Ishikawa (cell line): ENCODE measurements at regions not wholly inside any gene's neighbourhood (a gene's known extent, or its start where the extent isn't known, plus 50 kb on each side); places are given as distances from the start of the nearest gene placed in this dataset.

Experiments used
- CEBPB ChIP-seq: IDR thresholded peaks from 2 replicates; pipeline ENCODE4 v1.6.1; 2012
- CREB1 ChIP-seq: IDR thresholded peaks from 2 replicates; pipeline ENCODE4 v1.6.1; 2012; ENCODE audit warnings: low read depth
- EGR1 ChIP-seq: IDR thresholded peaks from 2 replicates; pipeline ENCODE4 v1.6.1; 2012
- EP300 ChIP-seq: IDR thresholded peaks from 2 replicates; pipeline ENCODE4 v1.6.1; 2012; ENCODE audit warnings: borderline replicate concordance
- FOXM1 ChIP-seq: IDR thresholded peaks from 2 replicates; pipeline ENCODE4 v1.6.1; 2012; ENCODE audit warnings: low read depth, borderline replicate concordance
- NFIC ChIP-seq: IDR thresholded peaks from 2 replicates; pipeline ENCODE4 v1.6.1; 2012
- RAD21 ChIP-seq: IDR thresholded peaks from 2 replicates; pipeline ENCODE4 v1.6.1; 2012; ENCODE audit warnings: low read depth
- TAF1 ChIP-seq: IDR thresholded peaks from 2 replicates; pipeline ENCODE4 v1.6.1; 2012; ENCODE audit warnings: low read depth, mild to moderate bottlenecking
- TCF12 ChIP-seq: IDR thresholded peaks from 2 replicates; pipeline ENCODE4 v1.6.1; 2012; ENCODE audit warnings: low read depth
- TEAD4 ChIP-seq: IDR thresholded peaks from 2 replicates; pipeline ENCODE4 v1.6.1; 2012
- YY1 ChIP-seq: IDR thresholded peaks from 2 replicates; pipeline ENCODE4 v1.6.1; 2012; ENCODE audit warnings: low read depth
- ZBTB7A ChIP-seq: IDR thresholded peaks from 2 replicates; pipeline ENCODE4 v1.6.1; 2012; ENCODE audit warnings: low read depth
- TF ChIP-seq, protein P1 (sequence below): IDR thresholded peaks from 2 replicates; pipeline ENCODE4 v1.6.1; 2012
- TF ChIP-seq, protein P2 (sequence below): IDR thresholded peaks from 2 replicates; pipeline ENCODE4 v1.6.1; 2012
- TF ChIP-seq, protein P3 (sequence below): IDR thresholded peaks from 2 replicates; pipeline ENCODE4 v1.6.1; 2012; ENCODE audit warnings: low read depth, mild to moderate bottlenecking

DNA sequence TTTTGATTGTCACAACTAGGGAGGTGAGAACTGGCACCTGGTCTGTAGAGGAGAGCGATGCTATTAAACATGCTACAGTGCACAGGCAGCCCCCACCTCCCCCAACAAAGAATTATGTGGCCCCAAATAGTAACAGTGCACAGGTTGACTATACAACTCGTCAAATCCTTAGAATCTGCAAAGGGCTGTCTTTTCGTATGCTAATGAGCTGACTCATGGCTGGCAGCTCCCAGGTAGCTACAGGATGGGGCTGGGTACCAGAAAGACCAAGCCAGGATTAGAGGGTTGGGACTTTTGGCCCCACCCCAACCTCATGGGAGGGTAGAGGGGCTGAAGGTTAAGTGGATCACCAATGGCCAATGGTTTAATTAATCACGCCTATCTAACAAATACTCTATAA lies 104.7 kb upstream of the SORBS2 start:
- TF ChIP-seq NFIC = no peak
- TF ChIP-seq EGR1 = no peak
- TF ChIP-seq, protein P1, sequence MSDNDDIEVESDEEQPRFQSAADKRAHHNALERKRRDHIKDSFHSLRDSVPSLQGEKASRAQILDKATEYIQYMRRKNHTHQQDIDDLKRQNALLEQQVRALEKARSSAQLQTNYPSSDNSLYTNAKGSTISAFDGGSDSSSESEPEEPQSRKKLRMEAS = no peak
- TF ChIP-seq, protein P2, sequence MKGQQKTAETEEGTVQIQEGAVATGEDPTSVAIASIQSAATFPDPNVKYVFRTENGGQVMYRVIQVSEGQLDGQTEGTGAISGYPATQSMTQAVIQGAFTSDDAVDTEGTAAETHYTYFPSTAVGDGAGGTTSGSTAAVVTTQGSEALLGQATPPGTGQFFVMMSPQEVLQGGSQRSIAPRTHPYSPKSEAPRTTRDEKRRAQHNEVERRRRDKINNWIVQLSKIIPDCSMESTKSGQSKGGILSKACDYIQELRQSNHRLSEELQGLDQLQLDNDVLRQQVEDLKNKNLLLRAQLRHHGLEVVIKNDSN = no peak

DNA sequence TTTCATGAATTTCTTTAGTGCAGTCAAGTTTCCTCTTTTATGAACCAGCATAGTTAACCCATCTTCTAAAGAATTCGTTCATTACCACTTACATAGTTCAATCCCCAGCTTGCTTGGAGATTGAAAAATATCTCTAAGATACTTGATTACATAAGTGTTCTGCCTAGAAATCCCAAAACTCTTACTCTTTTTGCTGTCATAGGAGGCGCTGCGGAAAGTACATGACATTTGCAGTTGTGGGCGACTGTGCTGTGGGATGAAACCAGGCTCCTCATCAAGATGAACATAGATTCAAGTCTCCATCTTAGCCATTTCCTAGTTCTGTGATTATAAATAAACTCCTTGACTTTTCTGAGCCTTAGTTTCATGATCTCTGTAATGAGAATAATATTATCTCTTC lies 107.1 kb upstream of the SORBS2 start:
- TF ChIP-seq FOXM1 (no peak), ZBTB7A (no peak)

DNA sequence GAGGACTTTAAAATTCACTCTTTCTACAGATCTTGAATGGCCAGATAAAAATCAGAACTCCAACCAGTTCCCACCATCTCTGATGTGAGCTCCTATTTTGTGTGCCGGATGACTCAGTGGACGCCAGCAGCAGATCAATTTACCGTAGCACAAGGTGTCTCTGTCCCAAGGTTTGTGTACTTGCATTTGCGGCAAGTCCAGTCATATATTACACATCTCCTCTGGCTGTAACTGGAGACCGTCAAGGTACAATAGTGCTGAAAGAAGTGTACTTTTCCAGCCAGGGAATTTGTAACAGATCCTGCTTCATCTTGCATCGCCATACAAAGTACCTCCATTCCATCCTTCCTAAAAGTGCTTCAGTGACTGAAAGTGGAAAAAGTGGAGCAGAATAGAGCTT lies 108.2 kb upstream of the SORBS2 start:
- TF ChIP-seq FOXM1 = no peak
- TF ChIP-seq EP300 = no peak
- no peak for TF ChIP-seq RAD21
- TF ChIP-seq NFIC = no peak
- no peak for TF ChIP-seq CREB1
- TF ChIP-seq TEAD4 = no peak
- TF ChIP-seq, protein P1 = no peak
- no peak for TF ChIP-seq TCF12
- no peak for TF ChIP-seq ZBTB7A
- TF ChIP-seq TAF1 = no peak
- TF ChIP-seq, protein P3, sequence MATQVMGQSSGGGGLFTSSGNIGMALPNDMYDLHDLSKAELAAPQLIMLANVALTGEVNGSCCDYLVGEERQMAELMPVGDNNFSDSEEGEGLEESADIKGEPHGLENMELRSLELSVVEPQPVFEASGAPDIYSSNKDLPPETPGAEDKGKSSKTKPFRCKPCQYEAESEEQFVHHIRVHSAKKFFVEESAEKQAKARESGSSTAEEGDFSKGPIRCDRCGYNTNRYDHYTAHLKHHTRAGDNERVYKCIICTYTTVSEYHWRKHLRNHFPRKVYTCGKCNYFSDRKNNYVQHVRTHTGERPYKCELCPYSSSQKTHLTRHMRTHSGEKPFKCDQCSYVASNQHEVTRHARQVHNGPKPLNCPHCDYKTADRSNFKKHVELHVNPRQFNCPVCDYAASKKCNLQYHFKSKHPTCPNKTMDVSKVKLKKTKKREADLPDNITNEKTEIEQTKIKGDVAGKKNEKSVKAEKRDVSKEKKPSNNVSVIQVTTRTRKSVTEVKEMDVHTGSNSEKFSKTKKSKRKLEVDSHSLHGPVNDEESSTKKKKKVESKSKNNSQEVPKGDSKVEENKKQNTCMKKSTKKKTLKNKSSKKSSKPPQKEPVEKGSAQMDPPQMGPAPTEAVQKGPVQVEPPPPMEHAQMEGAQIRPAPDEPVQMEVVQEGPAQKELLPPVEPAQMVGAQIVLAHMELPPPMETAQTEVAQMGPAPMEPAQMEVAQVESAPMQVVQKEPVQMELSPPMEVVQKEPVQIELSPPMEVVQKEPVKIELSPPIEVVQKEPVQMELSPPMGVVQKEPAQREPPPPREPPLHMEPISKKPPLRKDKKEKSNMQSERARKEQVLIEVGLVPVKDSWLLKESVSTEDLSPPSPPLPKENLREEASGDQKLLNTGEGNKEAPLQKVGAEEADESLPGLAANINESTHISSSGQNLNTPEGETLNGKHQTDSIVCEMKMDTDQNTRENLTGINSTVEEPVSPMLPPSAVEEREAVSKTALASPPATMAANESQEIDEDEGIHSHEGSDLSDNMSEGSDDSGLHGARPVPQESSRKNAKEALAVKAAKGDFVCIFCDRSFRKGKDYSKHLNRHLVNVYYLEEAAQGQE = no peak
- TF ChIP-seq EGR1 = no peak
- TF ChIP-seq CEBPB = no peak
- TF ChIP-seq, protein P2 = no peak
- no peak for TF ChIP-seq YY1

DNA sequence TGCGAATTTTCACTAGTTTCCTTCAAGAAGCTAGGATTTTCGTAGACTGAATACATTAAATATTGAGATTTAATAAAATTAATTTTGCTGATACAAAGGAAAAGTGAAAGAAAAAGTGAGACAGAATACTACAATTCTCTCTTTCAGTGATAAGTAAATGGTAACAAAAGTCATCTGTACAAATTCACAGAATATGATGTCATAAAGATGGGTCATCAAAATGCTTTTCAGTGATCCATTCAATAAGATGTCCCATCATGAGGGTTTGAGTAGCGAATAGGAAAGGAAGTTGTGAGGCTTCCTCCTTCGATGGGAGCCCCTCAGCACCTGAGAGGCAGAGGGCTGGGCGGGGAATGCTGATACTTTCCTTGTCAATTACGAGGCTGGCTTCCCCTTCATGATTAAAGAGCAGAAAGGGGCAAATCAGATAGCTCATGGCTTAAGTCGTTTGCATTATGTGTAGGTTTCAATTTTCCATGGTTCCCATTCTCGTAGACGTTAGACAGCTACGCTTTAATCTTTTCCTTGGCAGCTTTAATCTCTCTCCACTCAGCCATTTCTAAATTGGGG lies 108.8 kb upstream of the SORBS2 start:
- TF ChIP-seq, protein P3 = no peak
- no peak for TF ChIP-seq EP300
- TF ChIP-seq, protein P2 = no peak
- no peak for TF ChIP-seq EGR1
- no peak for TF ChIP-seq TCF12
- no peak for TF ChIP-seq FOXM1
- no peak for TF ChIP-seq TEAD4
- no peak for TF ChIP-seq CREB1

DNA sequence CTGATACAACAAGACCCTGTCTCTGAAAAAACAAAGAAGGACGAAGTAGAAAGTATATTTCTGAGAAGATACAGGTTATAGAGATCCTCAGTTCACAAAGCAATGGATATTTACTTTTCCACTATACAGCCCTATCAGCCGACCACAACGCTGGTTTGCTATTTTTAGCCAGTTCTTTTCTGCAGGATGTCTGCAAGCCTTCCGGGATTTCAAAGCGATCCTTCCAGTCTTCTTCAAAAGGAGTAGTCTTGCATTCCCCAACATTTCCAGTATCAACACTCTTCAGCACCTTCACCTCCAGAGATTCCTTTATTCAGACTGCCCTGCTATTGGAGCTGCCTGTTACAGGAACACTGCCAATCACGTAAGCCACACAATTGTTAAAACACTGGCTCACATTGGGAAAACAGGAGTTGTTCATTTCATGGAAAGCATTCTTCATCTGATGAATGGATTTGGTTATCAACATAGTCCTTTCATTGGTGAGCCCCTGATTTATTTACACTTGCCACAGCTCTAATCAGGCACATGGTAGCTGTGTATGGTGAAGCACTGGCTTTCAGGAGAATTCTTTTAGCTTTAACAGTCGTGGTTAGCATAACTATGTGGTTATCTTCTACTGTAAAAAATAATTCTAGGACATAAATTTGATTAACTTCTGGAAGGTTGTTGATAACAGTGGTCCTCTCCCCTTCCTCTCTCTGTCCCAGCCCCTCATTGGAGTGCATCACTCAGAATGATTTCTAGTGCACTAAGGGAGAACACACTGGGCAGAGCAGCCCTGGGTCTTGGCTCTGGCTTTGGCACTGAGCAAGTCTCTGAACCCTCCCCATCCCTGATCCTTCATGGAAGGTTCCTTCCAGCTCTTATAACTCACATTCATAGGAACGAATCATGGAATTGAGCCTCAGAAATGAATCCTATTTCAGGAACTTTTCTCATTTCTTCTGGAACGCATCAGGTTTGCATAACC lies 109.9 kb upstream of the SORBS2 start:
- no peak for TF ChIP-seq TEAD4
- TF ChIP-seq CEBPB = no peak
- TF ChIP-seq TCF12 = no peak
- TF ChIP-seq CREB1 = no peak
- TF ChIP-seq, protein P3 = no peak
- no peak for TF ChIP-seq NFIC
- TF ChIP-seq EGR1 = no peak
- no peak for TF ChIP-seq TAF1
- TF ChIP-seq, protein P2 = no peak
- no peak for TF ChIP-seq RAD21
- no peak for TF ChIP-seq FOXM1
